HFF-Myc (cell line): ENCODE measurements at regions not wholly inside any gene's neighbourhood (a gene's known extent, or its start where the extent isn't known, plus 50 kb on each side); places are given as distances from the start of the nearest gene placed in this dataset.

Experiments
- DNase-seq: peaks from one replicate; pipeline ENCODE4 v3.0.0-alpha.2; 2011; ENCODE audit warnings: low read depth; ENCODE audit errors: extremely low read depth
- H3K4me3 ChIP-seq: replicated peaks from 2 replicates; pipeline ENCODE4 v1.5.1; 2011; ENCODE audit warnings: low read depth, mild to moderate bottlenecking, control low read depth, low read length
- CTCF ChIP-seq: IDR thresholded peaks from 2 replicates; pipeline ENCODE4 v1.5.1; 2012; ENCODE audit warnings: mild to moderate bottlenecking, low read depth, low read length, control low read depth; ENCODE audit errors: missing control alignments

GRCh38 chr18:55738483-55739114 lies 150.6 kb upstream of the TCF4 start:
- TF ChIP-seq CTCF, result no peak
- no peak overlapping the region for H3K4me3 ChIP-seq
- no peak for DNase-seq

GRCh38 chr18:55737781-55738468 lies 149.9 kb upstream of the TCF4 start:
- TF ChIP-seq CTCF, result no peak
- no peak overlapping the region for H3K4me3 ChIP-seq
- DNase-seq, result no peak

DNA sequence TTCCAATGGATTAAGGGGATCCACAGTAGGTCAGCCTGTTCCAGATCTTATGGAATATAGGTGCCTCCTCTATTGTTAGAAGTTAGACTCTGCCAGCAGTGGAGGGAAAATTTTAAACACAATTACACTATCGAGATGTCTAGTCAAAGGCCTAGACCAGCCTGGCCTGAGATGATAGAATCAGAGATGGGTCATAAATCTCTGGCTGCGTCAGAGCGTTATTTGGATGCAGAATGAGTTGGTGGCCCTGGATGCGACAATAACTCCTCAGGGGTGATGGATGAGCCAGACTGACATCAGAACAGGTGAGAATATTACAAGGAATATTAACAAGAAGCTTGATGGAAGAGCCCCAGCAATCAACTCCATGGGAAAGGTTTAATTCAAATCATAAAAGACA lies 149.3 kb upstream of the TCF4 start:
- TF ChIP-seq CTCF, result no peak
- H3K4me3 ChIP-seq, result no peak overlapping the region

DNA sequence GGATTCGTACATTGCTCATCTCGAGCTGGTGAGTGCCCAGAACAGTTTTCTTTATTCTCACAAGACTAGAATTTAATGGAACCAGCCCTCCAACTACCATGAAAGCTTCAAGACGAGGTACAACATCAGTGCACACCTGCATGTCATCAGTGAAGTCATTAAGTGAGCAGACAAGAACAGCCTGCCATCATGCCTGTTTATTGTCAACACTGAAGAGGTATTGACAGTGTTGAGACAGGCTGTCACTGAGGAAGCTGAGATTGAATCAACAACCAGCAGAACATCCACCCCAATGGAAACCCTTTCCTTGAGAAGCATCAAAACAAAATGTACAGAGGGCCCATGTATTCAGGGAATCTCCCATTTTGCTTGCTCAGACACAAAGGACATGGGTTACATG lies 148.0 kb upstream of the TCF4 start:
- no peak overlapping the region for H3K4me3 ChIP-seq
- no peak for DNase-seq
- no peak for TF ChIP-seq CTCF

More for the DNA sequence above, 149.3 kb upstream of the TCF4 start:
- no peak for DNase-seq

GRCh38 chr18:55735199-55735855 lies 147.3 kb upstream of the TCF4 start:
- no peak overlapping the region for H3K4me3 ChIP-seq
- TF ChIP-seq CTCF, result no peak
- no peak for DNase-seq

DNA sequence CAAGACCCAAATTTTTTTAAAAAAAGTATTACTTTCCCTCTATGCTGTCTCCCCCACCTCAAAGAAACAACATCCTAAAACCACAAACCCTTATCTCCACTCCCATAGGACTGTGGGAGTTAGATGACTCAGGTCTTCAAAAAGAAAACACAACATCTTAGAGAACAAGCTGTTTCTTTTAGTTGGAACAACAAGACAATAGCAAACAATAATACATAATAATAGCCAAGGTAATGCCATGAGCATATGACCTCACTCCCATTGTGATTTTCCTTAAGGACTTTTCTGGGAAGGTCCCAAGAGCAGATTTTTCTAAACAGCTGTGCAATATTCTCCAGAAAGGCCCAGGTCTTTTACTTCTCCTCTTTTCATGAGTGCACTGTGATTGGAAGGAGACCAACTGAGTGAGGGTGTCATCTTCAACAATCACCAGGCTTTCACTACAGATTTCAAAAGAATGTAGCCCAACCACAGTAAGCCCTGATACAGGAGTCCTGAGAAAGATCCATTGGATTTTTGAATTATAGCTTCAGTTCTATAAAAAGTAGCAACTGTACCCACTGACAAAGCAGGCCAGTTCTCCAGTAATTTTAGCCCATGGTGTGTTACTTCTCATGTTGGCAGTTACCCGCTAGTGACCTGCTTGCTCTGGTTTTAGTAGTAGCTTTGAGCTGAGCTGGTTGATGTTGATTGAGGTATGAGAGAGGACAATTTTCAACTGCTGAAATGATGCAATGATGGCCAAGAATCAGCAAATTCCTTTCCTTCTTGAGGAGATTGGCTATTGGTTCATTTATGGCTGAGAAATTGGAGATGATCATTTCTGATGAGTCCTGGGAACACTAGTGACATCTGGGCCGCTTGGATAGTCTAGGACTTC lies 144.5 kb upstream of the TCF4 start:
- TF ChIP-seq CTCF, result no peak
- no peak for DNase-seq
- H3K4me3 ChIP-seq, result no peak overlapping the region
